OCI-LY3 (cell line): ENCODE measurements at regions not wholly inside any gene's neighbourhood (a gene's known extent, or its start where the extent isn't known, plus 50 kb on each side); places are given as distances from the start of the nearest gene placed in this dataset.

Source experiments
- CTCF ChIP-seq: fragments of 200-600, 300-600 bp; sonication (generic); IDR thresholded peaks from 2 replicates; pipeline ENCODE4 v1.5.1; 2014; ENCODE audit warnings: antibody characterized with exemption, low read length, low read depth
- EZH2phosphoT487 ChIP-seq: fragments of 200-600 bp; shearing (Covaris generic); IDR thresholded peaks from 2 replicates; pipeline ENCODE4 v1.6.1; 2018; ENCODE audit warnings: antibody characterized with exemption, mixed run types, low read depth

- no peak for TF ChIP-seq CTCF
- TF ChIP-seq EZH2phosphoT487 = no peak
These were observed 396.8 kb upstream of the NMUR2 start for GRCh38 chr5:152801886-152802285.
